GM21529 (cell line): ENCODE measurements at regions not wholly inside any gene's neighbourhood (a gene's known extent, or its start where the extent isn't known, plus 50 kb on each side); places are given as distances from the start of the nearest gene placed in this dataset.

Experiments
- ATAC-seq: cut with Tn5 transposase; IDR thresholded peaks from one replicate; pipeline ENCODE4 v1.9.1; 2021; ENCODE audit not compliant: unreplicated experiment

DNA sequence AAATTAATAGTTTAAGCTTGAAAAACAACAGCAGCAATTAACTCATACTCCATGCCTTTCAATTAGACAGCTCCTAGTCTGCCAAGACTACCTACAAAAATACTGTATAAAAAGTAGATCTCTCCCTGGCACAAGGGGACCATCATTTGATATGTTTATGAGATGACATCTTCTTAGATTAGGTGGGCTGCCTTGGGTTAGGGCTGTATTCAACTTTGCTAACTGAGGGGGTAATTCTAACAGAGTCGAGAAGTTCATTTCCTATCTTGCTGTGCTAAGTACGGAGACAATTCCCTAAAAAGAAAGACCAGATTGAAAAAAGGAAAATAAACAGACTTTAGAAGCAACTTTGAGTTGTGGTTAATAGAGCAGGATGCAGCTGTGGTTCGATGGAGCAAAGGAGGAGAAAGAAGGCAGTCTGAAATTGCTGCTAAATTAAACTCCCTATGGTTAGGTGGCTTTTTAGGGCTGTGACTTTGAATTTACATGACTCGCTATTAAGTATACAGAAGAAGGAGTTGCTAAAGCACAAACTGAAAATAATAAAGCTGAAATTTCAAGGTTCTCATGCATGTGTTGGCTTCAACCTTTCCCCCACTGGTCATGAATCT is 75.4 kb downstream of the CDC7 start:
- no peak for ATAC-seq

DNA sequence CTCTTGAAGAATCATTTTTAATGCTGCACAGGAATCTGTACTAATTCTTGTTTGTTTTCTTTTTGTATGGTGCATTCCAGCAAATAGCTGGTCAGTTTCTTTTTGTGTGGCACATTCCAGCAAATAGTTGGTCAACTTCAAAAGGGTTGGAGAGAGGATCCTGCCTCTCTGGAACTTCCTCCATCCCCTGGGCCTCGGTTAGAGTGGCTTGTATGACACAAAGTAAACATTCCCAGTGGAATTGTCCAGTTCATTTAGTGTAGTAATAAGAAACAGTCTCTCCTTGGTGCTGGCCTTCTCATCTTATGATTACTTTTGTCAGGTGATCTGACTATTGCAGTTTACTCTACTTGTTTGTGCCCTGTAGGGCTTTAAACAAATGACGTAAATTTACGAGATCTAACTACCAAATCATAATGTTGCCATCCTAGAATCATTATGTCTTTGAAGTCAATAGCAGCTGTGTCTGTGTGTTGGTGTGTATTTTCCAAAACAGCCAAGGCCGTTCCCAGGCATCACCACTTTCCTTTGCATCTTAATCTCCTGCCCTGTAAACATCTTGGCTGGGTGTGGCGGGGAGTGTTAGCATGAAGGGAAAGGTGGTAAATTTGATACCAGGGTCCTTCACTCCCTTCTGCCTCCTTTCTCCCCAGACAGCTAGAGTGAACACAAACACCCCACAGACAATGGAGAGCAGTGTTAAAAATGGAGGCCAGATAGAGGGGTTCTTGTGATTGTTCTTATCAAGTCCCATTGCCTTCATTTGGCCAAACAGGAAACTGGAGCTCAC is 77.9 kb downstream of the CDC7 start:
- no peak for ATAC-seq

DNA sequence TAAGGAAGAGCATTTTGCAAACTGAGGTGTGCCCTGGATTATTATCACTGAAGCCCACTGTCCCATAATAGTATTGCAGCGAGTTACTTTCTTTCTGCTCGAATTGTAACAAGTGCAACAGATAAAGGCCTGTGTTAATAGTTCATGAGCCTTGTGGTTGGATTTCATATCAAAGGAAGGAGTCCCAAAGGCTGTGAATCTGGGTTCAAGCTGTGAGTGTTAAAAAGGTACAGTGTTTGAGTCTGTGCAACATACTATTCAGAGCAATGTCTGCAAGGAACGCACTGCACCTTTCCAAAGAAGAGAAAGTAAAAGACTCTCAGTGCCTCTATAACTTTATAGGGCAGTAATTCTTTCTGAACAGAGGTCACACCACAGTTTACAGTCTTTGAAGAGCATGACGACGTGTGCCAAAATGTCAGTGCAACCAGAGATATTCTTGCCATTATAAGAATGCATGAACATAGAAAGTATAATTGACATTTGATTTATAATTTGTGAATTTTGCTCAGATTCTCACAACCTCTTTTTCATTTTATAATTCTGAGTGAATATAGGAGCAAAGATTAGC is 79.1 kb downstream of the CDC7 start:
- ATAC-seq: no peak

- no peak for ATAC-seq
These were observed 81.8 kb downstream of the CDC7 start for GRCh38 chr1:91582431-91582921.

- ATAC-seq: no peak
These were observed 82.7 kb downstream of the CDC7 start for GRCh38 chr1:91583326-91583755.

DNA sequence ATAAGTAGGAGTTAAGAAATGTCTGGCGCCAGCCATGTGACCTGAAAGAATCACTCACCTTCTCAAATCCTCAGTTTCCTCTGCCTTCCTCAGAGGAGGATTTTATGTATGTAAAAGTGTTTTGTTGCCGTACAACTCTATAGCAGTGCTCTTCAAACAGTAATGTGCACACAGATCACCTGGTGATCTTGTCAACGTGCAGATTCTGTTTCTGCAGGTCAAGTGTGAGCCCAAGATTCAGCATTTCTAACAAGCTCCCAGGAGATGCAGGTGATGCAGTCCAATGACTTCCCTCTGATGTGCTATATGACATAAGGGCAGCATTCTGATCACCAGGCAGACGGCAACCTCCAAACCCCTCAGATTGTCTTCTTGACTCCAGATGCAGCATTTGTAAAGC is 83.7 kb downstream of the CDC7 start:
- ATAC-seq: no peak

DNA sequence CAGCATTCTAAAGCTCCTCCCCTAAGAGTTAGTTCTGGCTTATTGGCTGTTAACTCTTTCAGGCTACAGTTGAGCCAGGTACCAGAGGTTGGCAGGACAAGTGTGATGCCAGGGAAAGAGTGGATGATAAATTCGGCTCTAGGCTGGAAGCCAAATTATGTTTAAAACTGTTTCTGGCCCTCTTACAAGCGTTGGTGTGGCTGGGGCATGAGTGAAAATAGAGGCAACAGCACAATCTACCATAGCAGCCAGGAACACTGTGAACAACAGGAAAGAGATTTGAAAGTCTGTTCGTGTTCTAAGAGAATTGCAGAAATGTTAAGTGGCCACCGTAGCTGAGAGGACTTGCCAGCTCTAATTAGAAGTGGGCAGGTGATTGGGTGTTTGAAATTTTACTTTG is 84.2 kb downstream of the CDC7 start:
- no peak for ATAC-seq

- ATAC-seq: no peak
These were observed 84.9 kb downstream of the CDC7 start for GRCh38 chr1:91585502-91585901.

DNA sequence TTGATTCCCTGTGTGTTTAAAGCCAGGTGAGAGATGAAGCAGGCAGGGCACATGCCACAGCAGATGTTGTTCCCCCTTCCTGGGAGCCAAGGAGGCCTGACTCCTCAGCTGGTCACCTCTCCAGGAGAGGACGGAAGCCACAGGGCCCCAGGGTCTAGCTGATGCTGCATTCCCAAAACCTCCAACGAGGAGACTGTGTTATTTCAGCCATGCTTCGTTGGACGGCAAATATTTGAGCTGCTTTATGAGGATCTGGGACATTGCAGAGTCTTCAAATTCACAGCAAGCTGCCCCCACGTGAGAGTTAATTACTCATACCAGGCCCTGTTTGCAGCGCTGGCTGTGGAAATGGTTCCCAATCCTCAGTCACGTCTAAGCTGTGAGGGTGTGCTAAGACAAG is 85.3 kb downstream of the CDC7 start:
- ATAC-seq: no peak

- no peak for ATAC-seq
These were observed 88.8 kb downstream of the CDC7 start for GRCh38 chr1:91589437-91589836.

- ATAC-seq: no peak
These were observed 90.7 kb downstream of the CDC7 start for GRCh38 chr1:91591175-91591974.

- ATAC-seq: no peak
These were observed 92.2 kb downstream of the CDC7 start for GRCh38 chr1:91592716-91593477.

GRCh38 chr1:91594383-91595055 is 93.9 kb downstream of the CDC7 start:
- no peak for ATAC-seq

DNA sequence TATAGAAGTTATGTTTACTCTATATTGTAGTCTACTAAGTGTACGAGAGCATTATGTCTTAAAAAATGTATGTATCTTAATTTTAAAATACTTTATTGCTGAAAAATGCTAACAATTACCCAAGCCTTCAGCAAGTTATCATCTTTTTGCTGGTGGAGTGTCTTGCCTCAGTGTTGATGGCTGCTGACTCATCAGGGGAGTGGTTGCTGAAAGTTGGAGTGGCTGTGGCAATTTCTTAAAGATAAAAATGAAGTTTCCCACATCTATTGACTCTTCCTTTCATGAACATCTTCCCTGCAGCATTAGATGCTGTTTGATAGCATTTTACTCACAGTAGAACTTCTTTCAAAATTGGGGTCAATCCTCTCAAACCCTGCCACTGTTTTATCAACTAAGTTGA is 95.8 kb downstream of the CDC7 start:
- ATAC-seq: no peak

DNA sequence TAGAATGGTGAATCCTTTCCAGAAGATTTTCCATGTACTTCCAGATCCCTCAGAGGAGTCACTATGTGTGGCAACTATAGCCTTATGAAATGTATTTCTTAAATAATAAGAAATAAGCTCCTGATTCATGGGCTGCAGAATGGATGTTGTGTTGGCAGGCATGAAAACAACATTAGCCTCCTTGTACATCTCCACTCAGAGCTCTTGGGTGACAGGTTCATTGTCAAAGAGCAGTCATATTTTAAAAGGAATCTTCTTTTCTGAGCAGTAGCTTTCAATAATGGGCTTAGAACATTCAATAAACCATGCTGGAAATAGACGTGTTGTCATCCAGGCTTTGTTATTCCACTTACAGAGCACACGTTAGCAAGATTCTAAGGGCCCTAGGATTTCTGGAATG is 96.6 kb downstream of the CDC7 start:
- no peak for ATAC-seq

DNA sequence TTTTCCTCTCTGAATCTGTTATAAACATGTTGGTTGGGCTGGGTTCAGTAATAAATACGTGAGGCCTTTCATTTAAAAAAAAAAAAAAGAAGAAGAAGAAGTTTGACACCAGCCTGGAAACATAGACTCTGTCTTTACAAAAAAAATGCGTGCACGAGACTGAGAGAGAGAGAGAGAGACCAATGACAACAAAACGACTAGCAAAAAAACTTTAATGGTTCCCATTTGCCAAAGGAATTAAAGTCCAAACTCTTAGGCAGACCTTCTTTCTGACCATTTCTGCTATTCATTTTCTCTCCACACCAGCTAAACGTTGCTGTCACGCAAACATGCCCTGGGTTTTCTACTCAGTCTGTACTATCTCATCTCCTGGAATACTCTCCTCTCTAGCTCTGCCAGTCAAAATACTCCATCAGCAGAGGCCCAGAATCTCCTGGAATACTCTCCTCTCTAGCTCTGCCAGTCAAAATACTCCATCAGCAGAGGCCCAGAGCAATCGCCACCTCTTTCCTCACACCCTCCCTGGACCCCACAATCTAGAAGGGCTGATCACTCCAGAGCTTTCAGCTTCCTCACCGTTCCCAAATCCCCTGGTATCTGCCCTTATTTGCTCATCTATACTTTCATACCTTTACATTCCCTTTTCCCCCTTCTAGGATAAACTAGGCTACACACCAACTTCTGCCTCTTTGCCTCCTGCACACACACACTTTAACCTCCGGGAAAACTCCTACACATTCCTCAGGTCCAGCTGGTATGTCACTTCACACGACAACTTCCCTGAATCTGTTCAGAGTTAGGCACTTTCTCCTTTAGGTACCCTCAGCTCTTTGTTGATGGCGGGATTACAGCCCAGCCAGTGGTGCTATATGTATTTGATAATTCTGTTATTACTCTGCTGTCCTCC is 100.0 kb downstream of the CDC7 start:
- ATAC-seq: no peak

- ATAC-seq: no peak
These were observed 101.1 kb downstream of the CDC7 start for GRCh38 chr1:91601554-91602376.

GRCh38 chr1:91603409-91603808 is 102.8 kb downstream of the CDC7 start:
- no peak for ATAC-seq
